ENCODE measurements at regions not wholly inside any gene's neighbourhood (a gene's known extent, or its start where the extent isn't known, plus 50 kb on each side); places are given as distances from the start of the nearest gene placed in this dataset.

- DNase-seq = no peak
- Histone ChIP-seq H3K9me3 (ENCODE audit: control insufficient read depth, low read length) (peaks cover 7% of the 10 kb centered on the region), H2BK15ac (ENCODE audit: low read depth, poor library complexity, severe bottlenecking) (no peak overlapping the region), H2BK12ac (ENCODE audit: low read length in 2 of 2) (no peak overlapping the region), H3K27me3 (ENCODE audit: control insufficient read depth in 1 of 2, insufficient read depth in 1 of 2, low read length in 2 of 2) (no peaks in the 10 kb centered on the region), H2BK120ac (ENCODE audit: low read depth, low read length) (no peak overlapping the region), H3K27ac (ENCODE audit: low read length, poor library complexity, severe bottlenecking) (no peak overlapping the region), H4K8ac (ENCODE audit: low read length) (no peak overlapping the region), H2BK5ac (ENCODE audit: low read depth, low read length, poor library complexity, severe bottlenecking) (no peak overlapping the region), H3K79me1 (replicated peaks; ENCODE audit: low read length, poor library complexity, severe bottlenecking) (no peaks in the 10 kb centered on the region), H3K4me3 (ENCODE audit: insufficient read depth in 1 of 2, low read depth in 1 of 2, low read length in 2 of 2) (no peak overlapping the region), H3K14ac (ENCODE audit: low read length in 2 of 2) (no peak overlapping the region), H3K4ac (ENCODE audit: low read depth in 1 of 2, low read length in 2 of 2) (no peak overlapping the region), H2AK5ac (ENCODE audit: low read length, severe bottlenecking) (no peak overlapping the region), H3K4me1 (ENCODE audit: control insufficient read depth, insufficient read depth, low read depth, low read length) (no peaks in the 10 kb centered on the region), H3K9ac (ENCODE audit: low read length) (no peak overlapping the region), H3K18ac (ENCODE audit: low read depth in 1 of 2, low read length in 2 of 2) (no peak overlapping the region), H3K4me2 (ENCODE audit: low read length, poor library complexity, severe bottlenecking) (no peak overlapping the region), H3K36me3 (ENCODE audit: control insufficient read depth in 1 of 2, insufficient read depth in 2 of 2, low read depth in 1 of 2, low read length in 2 of 2) (no peaks in the 10 kb centered on the region), H3K23ac (ENCODE audit: low read length in 2 of 2) (no peak overlapping the region), H4K91ac (ENCODE audit: low read length) (no peak overlapping the region), H2AFZ (ENCODE audit: low read depth, low read length) (no peak overlapping the region)
These were observed 201.2 kb downstream of the THBS2 start for GRCh38 chr6:169052462-169052861.

GRCh38 chr6:169051371-169051770, 202.3 kb downstream of the THBS2 start:
- no peak overlapping the region for H3K14ac ChIP-seq (ENCODE audit: low read length in 2 of 2)
- H3K4ac ChIP-seq (ENCODE audit: low read depth in 1 of 2, low read length in 2 of 2) = no peak overlapping the region
- H3K4me2 ChIP-seq (ENCODE audit: low read length, poor library complexity, severe bottlenecking) = no peak overlapping the region
- H4K91ac ChIP-seq (ENCODE audit: low read length) = no peak overlapping the region
- H3K36me3 ChIP-seq (ENCODE audit: control insufficient read depth in 1 of 2, insufficient read depth in 2 of 2, low read depth in 1 of 2, low read length in 2 of 2) = no peaks in the 10 kb centered on the region
- no peak overlapping the region for H3K9ac ChIP-seq (ENCODE audit: low read length)
- no peak overlapping the region for H2BK12ac ChIP-seq (ENCODE audit: low read length in 2 of 2)
- H2BK120ac ChIP-seq (ENCODE audit: low read depth, low read length) = no peak overlapping the region
- H3K27ac ChIP-seq (ENCODE audit: low read length, poor library complexity, severe bottlenecking) = no peak overlapping the region
- H2BK15ac ChIP-seq (ENCODE audit: low read depth, poor library complexity, severe bottlenecking) = no peak overlapping the region
- no peak overlapping the region for H3K4me3 ChIP-seq (ENCODE audit: insufficient read depth in 1 of 2, low read depth in 1 of 2, low read length in 2 of 2)
- no peaks in the 10 kb centered on the region for H3K79me1 ChIP-seq (replicated peaks; ENCODE audit: low read length, poor library complexity, severe bottlenecking)
- H3K9me3 ChIP-seq (ENCODE audit: control insufficient read depth, low read length) = peaks cover 7% of the 10 kb centered on the region
- no peak overlapping the region for H2BK5ac ChIP-seq (ENCODE audit: low read depth, low read length, poor library complexity, severe bottlenecking)
- H3K23ac ChIP-seq (ENCODE audit: low read length in 2 of 2) = no peak overlapping the region
- no peak overlapping the region for H3K18ac ChIP-seq (ENCODE audit: low read depth in 1 of 2, low read length in 2 of 2)
- DNase-seq = no peak
- WGBS = 100% methylated on average over 1 of the region's 1 CpG
- no peak overlapping the region for H2AK5ac ChIP-seq (ENCODE audit: low read length, severe bottlenecking)
- H2AFZ ChIP-seq (ENCODE audit: low read depth, low read length) = no peak overlapping the region
- H4K8ac ChIP-seq (ENCODE audit: low read length) = no peak overlapping the region
- H3K27me3 ChIP-seq (ENCODE audit: control insufficient read depth in 1 of 2, insufficient read depth in 1 of 2, low read length in 2 of 2) = no peaks in the 10 kb centered on the region
- no peaks in the 10 kb centered on the region for H3K4me1 ChIP-seq (ENCODE audit: control insufficient read depth, insufficient read depth, low read depth, low read length)

- H3K14ac ChIP-seq (ENCODE audit: low read length in 2 of 2) = no peak overlapping the region
- no peak overlapping the region for H3K4me3 ChIP-seq (ENCODE audit: insufficient read depth in 1 of 2, low read depth in 1 of 2, low read length in 2 of 2)
- no peak overlapping the region for H2BK12ac ChIP-seq (ENCODE audit: low read length in 2 of 2)
- no peak overlapping the region for H3K23ac ChIP-seq (ENCODE audit: low read length in 2 of 2)
- no peak overlapping the region for H3K27ac ChIP-seq (ENCODE audit: low read length, poor library complexity, severe bottlenecking)
- H4K8ac ChIP-seq (ENCODE audit: low read length) = no peak overlapping the region
- H2BK15ac ChIP-seq (ENCODE audit: low read depth, poor library complexity, severe bottlenecking) = no peak overlapping the region
- H2BK120ac ChIP-seq (ENCODE audit: low read depth, low read length) = no peak overlapping the region
- H2AK5ac ChIP-seq (ENCODE audit: low read length, severe bottlenecking) = no peak overlapping the region
- no peaks in the 10 kb centered on the region for H3K27me3 ChIP-seq (ENCODE audit: control insufficient read depth in 1 of 2, insufficient read depth in 1 of 2, low read length in 2 of 2)
- no peaks in the 10 kb centered on the region for H3K79me1 ChIP-seq (replicated peaks; ENCODE audit: low read length, poor library complexity, severe bottlenecking)
- no peak overlapping the region for H3K4me2 ChIP-seq (ENCODE audit: low read length, poor library complexity, severe bottlenecking)
- no peak overlapping the region for H3K4ac ChIP-seq (ENCODE audit: low read depth in 1 of 2, low read length in 2 of 2)
- no peak overlapping the region for H3K9ac ChIP-seq (ENCODE audit: low read length)
- no peaks in the 10 kb centered on the region for H3K9me3 ChIP-seq (ENCODE audit: control insufficient read depth, low read length)
- WGBS = 72% methylated on average over 9 of the region's 11 CpGs
- H3K18ac ChIP-seq (ENCODE audit: low read depth in 1 of 2, low read length in 2 of 2) = no peak overlapping the region
- H3K4me1 ChIP-seq (ENCODE audit: control insufficient read depth, insufficient read depth, low read depth, low read length) = peaks cover 1% of the 10 kb centered on the region
- H3K36me3 ChIP-seq (ENCODE audit: control insufficient read depth in 1 of 2, insufficient read depth in 2 of 2, low read depth in 1 of 2, low read length in 2 of 2) = no peaks in the 10 kb centered on the region
- no peak overlapping the region for H2BK5ac ChIP-seq (ENCODE audit: low read depth, low read length, poor library complexity, severe bottlenecking)
- H2AFZ ChIP-seq (ENCODE audit: low read depth, low read length) = no peak overlapping the region
- no peak for DNase-seq
- H4K91ac ChIP-seq (ENCODE audit: low read length) = no peak overlapping the region
These were observed 204.8 kb downstream of the THBS2 start for GRCh38 chr6:169048865-169049205.

- H3K4ac ChIP-seq (ENCODE audit: low read depth in 1 of 2, low read length in 2 of 2) = no peak overlapping the region
- H4K91ac ChIP-seq (ENCODE audit: low read length) = no peak overlapping the region
- no peaks in the 10 kb centered on the region for H3K9me3 ChIP-seq (ENCODE audit: control insufficient read depth, low read length)
- no peak overlapping the region for H2BK15ac ChIP-seq (ENCODE audit: low read depth, poor library complexity, severe bottlenecking)
- no peak overlapping the region for H2BK12ac ChIP-seq (ENCODE audit: low read length in 2 of 2)
- no peak overlapping the region for H3K9ac ChIP-seq (ENCODE audit: low read length)
- H2BK5ac ChIP-seq (ENCODE audit: low read depth, low read length, poor library complexity, severe bottlenecking) = no peak overlapping the region
- H3K14ac ChIP-seq (ENCODE audit: low read length in 2 of 2) = no peak overlapping the region
- H2AK5ac ChIP-seq (ENCODE audit: low read length, severe bottlenecking) = no peak overlapping the region
- WGBS = 89% methylated on average over 13 of the region's 18 CpGs
- peaks cover 1% of the 10 kb centered on the region for H3K4me1 ChIP-seq (ENCODE audit: control insufficient read depth, insufficient read depth, low read depth, low read length)
- H3K4me2 ChIP-seq (ENCODE audit: low read length, poor library complexity, severe bottlenecking) = no peak overlapping the region
- no peak overlapping the region for H4K8ac ChIP-seq (ENCODE audit: low read length)
- no peak overlapping the region for H3K18ac ChIP-seq (ENCODE audit: low read depth in 1 of 2, low read length in 2 of 2)
- no peak overlapping the region for H2AFZ ChIP-seq (ENCODE audit: low read depth, low read length)
- no peak overlapping the region for H2BK120ac ChIP-seq (ENCODE audit: low read depth, low read length)
- H3K27me3 ChIP-seq (ENCODE audit: control insufficient read depth in 1 of 2, insufficient read depth in 1 of 2, low read length in 2 of 2) = no peaks in the 10 kb centered on the region
- H3K36me3 ChIP-seq (ENCODE audit: control insufficient read depth in 1 of 2, insufficient read depth in 2 of 2, low read depth in 1 of 2, low read length in 2 of 2) = no peaks in the 10 kb centered on the region
- DNase-seq = no peak
- H3K79me1 ChIP-seq (replicated peaks; ENCODE audit: low read length, poor library complexity, severe bottlenecking) = no peaks in the 10 kb centered on the region
- no peak overlapping the region for H3K23ac ChIP-seq (ENCODE audit: low read length in 2 of 2)
- no peak overlapping the region for H3K27ac ChIP-seq (ENCODE audit: low read length, poor library complexity, severe bottlenecking)
- H3K4me3 ChIP-seq (ENCODE audit: insufficient read depth in 1 of 2, low read depth in 1 of 2, low read length in 2 of 2) = no peak overlapping the region
These were observed 205.3 kb downstream of the THBS2 start for GRCh38 chr6:169048185-169048864.
